ACC112 (cell line): ENCODE measurements at regions not wholly inside any gene's neighbourhood (a gene's known extent, or its start where the extent isn't known, plus 50 kb on each side); places are given as distances from the start of the nearest gene placed in this dataset.

ENCODE experiments used
- H2AFZ ChIP-seq: fragments of 200-600 bp; sonication (generic); one replicate; pipeline ENCODE4 v1.6.0; 2017; ENCODE audit warnings: antibody characterized with exemption, low read length; ENCODE audit not compliant: unreplicated experiment
- H3K27ac ChIP-seq: fragments of 200-600 bp; sonication (generic); 2 replicates; pipeline ENCODE4 v1.5.1; 2014; ENCODE audit warnings: low read depth, mild to moderate bottlenecking, antibody characterized with exemption, low read length, moderate library complexity
- H3K27me3 ChIP-seq: fragments of 200-600 bp; sonication (generic); 2 replicates; pipeline ENCODE4 v1.6.1; 2014; ENCODE audit warnings: mild to moderate bottlenecking, antibody characterized with exemption, low read length, moderate library complexity, mixed read lengths; ENCODE audit not compliant: insufficient read depth
- H3K36me3 ChIP-seq: fragments of 200-600 bp; sonication (generic); 2 replicates; pipeline ENCODE4 v1.6.1; 2016; ENCODE audit warnings: mild to moderate bottlenecking, antibody characterized with exemption, low read length, moderate library complexity, mixed read lengths; ENCODE audit not compliant: insufficient read depth
- H3K4me1 ChIP-seq: fragments of 200-600 bp; sonication (generic); one replicate; pipeline ENCODE4 v1.6.1; 2016; ENCODE audit warnings: low read length, mixed read lengths; ENCODE audit not compliant: insufficient read depth, unreplicated experiment, control insufficient read depth
- H3K4me3 ChIP-seq: fragments of 200-600 bp; sonication (generic); 2 replicates; pipeline ENCODE4 v1.5.1; 2014; ENCODE audit warnings: mild to moderate bottlenecking, low read depth, low read length
- H3K79me2 ChIP-seq: fragments of 200-600 bp; sonication (generic); one replicate; pipeline ENCODE4 v1.6.0; 2016; ENCODE audit warnings: low read length; ENCODE audit not compliant: control insufficient read depth, unreplicated experiment, insufficient read depth

DNA sequence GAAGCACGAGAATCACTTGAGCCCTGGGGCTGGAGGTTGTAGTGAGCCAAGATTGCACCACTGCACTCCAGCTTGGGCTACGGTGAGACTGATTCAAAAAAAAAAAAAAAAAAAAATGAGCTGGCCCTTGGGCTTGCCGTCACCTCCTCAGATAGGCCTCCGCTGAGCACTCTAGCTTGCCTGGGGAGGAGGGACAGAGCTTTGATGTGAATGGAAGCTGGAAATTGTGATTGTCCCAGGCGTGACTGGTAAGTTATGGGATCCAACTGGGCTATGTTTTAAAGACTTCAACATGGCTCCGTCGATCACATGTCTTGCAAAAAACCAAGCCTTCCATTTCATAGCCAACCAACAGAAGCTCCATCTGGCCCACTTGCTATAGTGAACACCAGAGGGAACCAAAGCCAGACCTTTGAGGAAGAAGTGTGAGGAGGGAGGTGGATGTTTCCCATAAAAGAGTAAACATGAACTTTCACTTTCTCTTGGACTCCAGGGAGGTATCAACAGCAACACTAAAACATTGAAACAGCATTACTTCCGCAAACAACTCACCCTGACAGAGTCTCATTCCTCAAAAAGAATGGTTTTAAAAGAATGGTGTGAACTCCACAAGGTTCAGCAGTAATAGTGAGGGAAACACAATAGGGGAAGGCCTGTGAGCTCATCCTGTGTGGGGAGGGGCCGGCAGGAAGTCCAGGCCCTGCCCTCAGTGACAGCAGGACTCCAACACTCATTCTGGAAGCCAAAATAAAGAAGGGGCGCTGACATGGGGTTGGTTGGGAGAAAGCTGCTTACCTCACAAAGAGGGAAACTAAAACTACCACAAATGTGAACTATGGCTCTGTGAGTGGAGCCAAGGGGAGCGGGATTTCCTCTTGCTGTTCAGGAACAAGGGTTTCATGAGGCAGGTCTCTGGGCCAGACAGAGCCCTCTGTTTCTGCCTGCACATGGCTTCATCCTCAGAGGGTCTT is 59.2 kb upstream of the IL12A start:
- Histone ChIP-seq H3K79me2 (no peaks in the 10 kb centered on the region), H3K4me3 (peak overlapping the region; percentile 63), H3K36me3 (no peaks in the 10 kb centered on the region), H3K4me1 (peaks cover 27% of the 10 kb centered on the region), H3K27ac (peak overlapping the region; percentile 94), H2AFZ (peak overlapping the region; percentile 97), H3K27me3 (no peaks in the 10 kb centered on the region)

DNA sequence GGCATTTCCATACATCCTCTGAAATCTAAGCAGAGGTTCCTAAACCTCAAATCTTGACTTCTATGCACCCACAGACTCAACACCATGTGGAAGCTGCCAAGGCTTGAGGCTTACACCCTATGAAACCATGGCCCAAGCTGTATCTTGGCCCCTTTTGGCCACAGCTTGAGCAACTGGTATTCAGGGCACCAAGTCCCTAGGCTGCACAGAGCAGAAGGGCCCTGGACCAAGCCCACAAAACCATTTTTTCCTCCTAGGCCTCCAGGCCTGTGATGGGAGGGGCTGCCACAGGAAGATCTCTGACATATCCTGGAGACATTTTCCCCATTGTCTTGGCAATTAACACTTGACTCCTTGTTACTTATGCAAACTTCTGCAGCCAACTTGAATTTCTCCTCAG is 54.4 kb upstream of the IL12A start:
- Histone ChIP-seq H3K4me3 (no peak overlapping the region), H3K27me3 (no peaks in the 10 kb centered on the region), H3K79me2 (no peaks in the 10 kb centered on the region), H3K36me3 (no peaks in the 10 kb centered on the region), H3K27ac (no peak overlapping the region), H2AFZ (no peak overlapping the region), H3K4me1 (peaks cover 46% of the 10 kb centered on the region)

DNA sequence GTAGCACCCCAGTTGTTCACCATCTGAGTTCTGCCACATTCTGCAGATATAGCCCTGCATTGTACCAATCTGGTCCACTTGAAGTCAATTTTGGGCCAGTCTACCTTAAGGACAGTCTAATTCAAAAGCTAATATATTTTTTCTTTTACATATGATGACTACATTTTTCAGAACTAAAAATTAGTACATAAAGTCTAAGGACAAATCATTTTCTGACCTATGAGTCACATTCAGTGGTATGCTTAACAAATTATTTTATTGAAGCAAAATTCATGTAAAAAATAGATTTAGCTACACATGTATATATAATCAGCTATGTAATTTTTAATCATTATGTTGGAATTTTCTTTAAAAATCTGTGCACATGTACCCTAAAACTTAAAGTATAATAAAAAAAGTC is 52.1 kb upstream of the IL12A start:
- H3K27ac ChIP-seq, result peak overlapping the region; percentile 41
- H3K4me1 ChIP-seq, result peaks cover 42% of the 10 kb centered on the region
- no peak overlapping the region for H3K4me3 ChIP-seq
- no peaks in the 10 kb centered on the region for H3K79me2 ChIP-seq
- H3K36me3 ChIP-seq, result no peaks in the 10 kb centered on the region
- no peaks in the 10 kb centered on the region for H3K27me3 ChIP-seq
- peak overlapping the region; percentile 31 for H2AFZ ChIP-seq

GRCh38 chr3:159937561-159938166 is 51.0 kb upstream of the IL12A start:
- no peak overlapping the region for H3K4me3 ChIP-seq
- H3K27me3 ChIP-seq, result no peaks in the 10 kb centered on the region
- H3K36me3 ChIP-seq, result no peaks in the 10 kb centered on the region
- H2AFZ ChIP-seq, result peak overlapping the region; percentile 16
- H3K79me2 ChIP-seq, result no peaks in the 10 kb centered on the region
- H3K27ac ChIP-seq, result peak overlapping the region; percentile 20
- peaks cover 46% of the 10 kb centered on the region for H3K4me1 ChIP-seq

DNA sequence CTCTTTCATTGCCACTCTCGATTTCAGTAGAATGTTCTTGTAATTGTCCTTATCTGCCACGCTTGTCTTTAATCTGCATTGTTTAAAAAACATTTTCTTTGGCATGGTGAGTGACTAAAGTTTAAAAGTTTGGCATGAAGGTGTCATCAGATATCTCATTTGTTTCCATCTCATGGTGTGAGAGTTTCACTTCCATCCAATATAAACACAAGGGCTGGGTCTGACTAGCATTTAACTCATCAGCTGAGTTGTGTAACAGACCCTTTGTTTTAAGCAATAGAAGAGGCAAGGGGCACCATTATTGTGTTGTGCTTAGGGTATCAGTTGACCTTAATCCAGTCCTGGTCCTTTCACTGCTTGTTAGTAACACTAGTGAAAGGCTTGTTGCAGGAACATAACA is 49.9 kb upstream of the IL12A start:
- Histone ChIP-seq H3K4me1 (peaks cover 46% of the 10 kb centered on the region), H3K4me3 (no peak overlapping the region), H3K27ac (peak overlapping the region; percentile 68), H3K27me3 (no peaks in the 10 kb centered on the region), H2AFZ (no peak overlapping the region), H3K79me2 (no peaks in the 10 kb centered on the region), H3K36me3 (no peaks in the 10 kb centered on the region)
